ENCODE measurements at regions not wholly inside any gene's neighbourhood (a gene's known extent, or its start where the extent isn't known, plus 50 kb on each side); places are given as distances from the start of the nearest gene placed in this dataset.

DNA sequence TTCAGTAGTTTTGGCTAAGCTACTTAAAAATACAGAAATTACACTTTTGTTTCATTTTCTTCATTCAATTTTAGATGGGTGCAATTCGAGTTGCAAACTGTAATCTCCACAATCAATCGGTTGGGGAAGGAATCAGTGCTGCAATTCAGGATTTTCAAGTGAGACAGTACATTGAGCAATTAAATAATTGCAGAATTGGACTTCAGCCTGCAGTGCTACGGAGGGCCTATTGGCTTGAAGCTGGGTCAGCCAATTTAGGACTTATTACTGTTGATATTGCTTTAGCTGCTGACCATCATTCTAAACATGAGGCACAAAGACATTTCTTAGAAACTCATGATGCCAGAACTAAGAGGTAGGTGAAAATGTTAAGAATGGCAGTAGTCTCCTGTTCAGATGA lies 77.7 kb downstream of the BLTP1 start:
- TF ChIP-seq, protein P1, sequence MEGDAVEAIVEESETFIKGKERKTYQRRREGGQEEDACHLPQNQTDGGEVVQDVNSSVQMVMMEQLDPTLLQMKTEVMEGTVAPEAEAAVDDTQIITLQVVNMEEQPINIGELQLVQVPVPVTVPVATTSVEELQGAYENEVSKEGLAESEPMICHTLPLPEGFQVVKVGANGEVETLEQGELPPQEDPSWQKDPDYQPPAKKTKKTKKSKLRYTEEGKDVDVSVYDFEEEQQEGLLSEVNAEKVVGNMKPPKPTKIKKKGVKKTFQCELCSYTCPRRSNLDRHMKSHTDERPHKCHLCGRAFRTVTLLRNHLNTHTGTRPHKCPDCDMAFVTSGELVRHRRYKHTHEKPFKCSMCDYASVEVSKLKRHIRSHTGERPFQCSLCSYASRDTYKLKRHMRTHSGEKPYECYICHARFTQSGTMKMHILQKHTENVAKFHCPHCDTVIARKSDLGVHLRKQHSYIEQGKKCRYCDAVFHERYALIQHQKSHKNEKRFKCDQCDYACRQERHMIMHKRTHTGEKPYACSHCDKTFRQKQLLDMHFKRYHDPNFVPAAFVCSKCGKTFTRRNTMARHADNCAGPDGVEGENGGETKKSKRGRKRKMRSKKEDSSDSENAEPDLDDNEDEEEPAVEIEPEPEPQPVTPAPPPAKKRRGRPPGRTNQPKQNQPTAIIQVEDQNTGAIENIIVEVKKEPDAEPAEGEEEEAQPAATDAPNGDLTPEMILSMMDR (IDR thresholded peaks at IDR 0.05 in 8 of 11, conservative IDR thresholded peaks at IDR 0.05 in 3 of 11), result no peak
- TF ChIP-seq POLR2A (IDR thresholded peaks at IDR 0.05) (no peak), POLR2AphosphoS5 (IDR thresholded peaks at IDR 0.05) (no peak)

All from spleen (tissue), 7 donors.